SH-SY5Y (cell line): ENCODE measurements at regions not wholly inside any gene's neighbourhood (a gene's known extent, or its start where the extent isn't known, plus 50 kb on each side); places are given as distances from the start of the nearest gene placed in this dataset.

Experiments
- GATA2 ChIP-seq: IDR thresholded peaks from 2 replicates; pipeline ENCODE4 v1.6.1; 2011; ENCODE audit warnings: mild to moderate bottlenecking, low read depth, low read length
- GATA3 ChIP-seq: IDR thresholded peaks from 2 replicates; pipeline ENCODE4 v1.6.1; 2011; ENCODE audit warnings: low read depth, mild to moderate bottlenecking, low read length, moderate library complexity

GRCh38 chr15:97316362-97316761, 644.1 kb upstream of the ARRDC4 start:
- TF ChIP-seq GATA3, result no peak
- TF ChIP-seq GATA2, result no peak

GRCh38 chr15:97317163-97317562, 643.3 kb upstream of the ARRDC4 start:
- TF ChIP-seq GATA3 (no peak), GATA2 (no peak)

- TF ChIP-seq GATA3 (no peak), GATA2 (no peak)
Measured at GRCh38 chr15:97319291-97319690, 641.2 kb upstream of the ARRDC4 start.

GRCh38 chr15:97346221-97346620, 614.3 kb upstream of the ARRDC4 start:
- TF ChIP-seq GATA3 (no peak), GATA2 (no peak)

- TF ChIP-seq GATA2, result no peak
- no peak for TF ChIP-seq GATA3
Measured at GRCh38 chr15:97350813-97351212, 609.7 kb upstream of the ARRDC4 start.

- TF ChIP-seq GATA3 (no peak), GATA2 (no peak)
Measured at GRCh38 chr15:97383516-97383915, 577.0 kb upstream of the ARRDC4 start.

GRCh38 chr15:97386940-97387339, 573.6 kb upstream of the ARRDC4 start:
- TF ChIP-seq GATA3 (no peak), GATA2 (no peak)

- TF ChIP-seq GATA3 (no peak), GATA2 (no peak)
Measured at GRCh38 chr15:97401195-97401594, 559.3 kb upstream of the ARRDC4 start.

GRCh38 chr15:97401970-97402369, 558.5 kb upstream of the ARRDC4 start:
- TF ChIP-seq GATA2, result no peak
- TF ChIP-seq GATA3, result no peak

- TF ChIP-seq GATA2 (no peak), GATA3 (no peak)
Measured at GRCh38 chr15:97406841-97407240, 553.7 kb upstream of the ARRDC4 start.

GRCh38 chr15:97410897-97411575, 549.5 kb upstream of the ARRDC4 start:
- no peak for TF ChIP-seq GATA2
- no peak for TF ChIP-seq GATA3

- TF ChIP-seq GATA3, result no peak
- TF ChIP-seq GATA2, result no peak
Measured at GRCh38 chr15:97420130-97420529, 540.4 kb upstream of the ARRDC4 start.

GRCh38 chr15:97425596-97425995, 534.9 kb upstream of the ARRDC4 start:
- no peak for TF ChIP-seq GATA3
- no peak for TF ChIP-seq GATA2

GRCh38 chr15:97443101-97443500, 517.4 kb upstream of the ARRDC4 start:
- no peak for TF ChIP-seq GATA3
- no peak for TF ChIP-seq GATA2

GRCh38 chr15:97446138-97446537, 514.4 kb upstream of the ARRDC4 start:
- TF ChIP-seq GATA2 (no peak), GATA3 (no peak)
